HUDEP-2 (cell line): ENCODE measurements at regions not wholly inside any gene's neighbourhood (a gene's known extent, or its start where the extent isn't known, plus 50 kb on each side); places are given as distances from the start of the nearest gene placed in this dataset.
"Not testable (repeated sequence)": the region's sequence is repeated elsewhere in the genome, so short reads cannot be mapped to it uniquely, and the experiment has no call there.

ENCODE experiments used
- DNase-seq, 76 experiments: peaks; one replicate each; lab custom pipeline; 2025; ENCODE audit not compliant: unreplicated experiment in 76 of 76; lab: John Stamatoyannopoulos, UW

DNA sequence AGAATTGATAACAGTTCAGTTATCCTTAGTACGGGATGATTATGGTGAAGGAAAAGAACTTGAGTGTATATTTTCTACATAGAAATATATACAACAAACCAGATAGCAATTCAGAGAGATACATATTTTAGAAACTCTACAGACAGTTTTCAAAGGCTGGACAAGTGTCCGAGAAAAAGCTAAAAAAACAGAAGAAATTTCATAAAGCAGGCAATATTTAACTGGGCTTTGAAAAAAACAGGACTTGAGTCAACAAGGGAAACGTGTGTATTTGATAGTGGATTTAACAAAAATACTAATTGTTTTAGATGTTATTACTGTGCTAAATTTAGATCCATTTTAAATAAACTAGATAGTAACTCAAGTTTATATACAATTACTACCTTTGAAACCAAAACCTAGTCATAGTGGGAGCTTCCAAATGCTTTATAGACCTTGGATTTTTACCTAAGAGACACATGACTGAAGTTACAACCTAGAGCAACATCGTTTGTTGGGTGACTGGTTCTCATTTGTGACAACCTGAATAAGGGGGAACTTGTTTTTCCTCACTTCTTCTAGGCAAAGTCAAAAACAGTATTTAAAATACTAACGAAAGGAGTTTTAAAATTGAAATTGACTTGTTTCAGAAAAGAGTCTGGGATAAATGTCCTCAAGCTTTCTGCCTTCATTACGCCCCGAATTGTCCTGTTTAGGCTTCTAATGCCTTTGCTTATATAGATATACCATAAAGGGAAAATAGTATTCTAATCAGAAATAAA, 116.7 kb upstream of the PRSS16 start:
- DNase-seq: peak in 2 of 76 experiments; percentile 33 to 38

DNA sequence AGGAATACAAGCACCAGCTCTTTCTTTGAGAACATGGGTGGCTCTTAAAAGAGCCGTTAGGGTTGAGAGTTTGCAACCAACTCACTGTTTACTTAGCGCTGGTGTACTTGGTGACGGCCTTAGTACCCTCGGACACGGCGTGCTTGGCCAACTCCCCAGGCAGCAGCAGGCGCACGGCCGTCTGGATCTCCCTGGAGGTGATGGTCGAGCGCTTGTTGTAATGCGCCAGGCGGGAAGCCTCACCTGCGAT, 115.3 kb upstream of the PRSS16 start:
- DNase-seq: peak in 7 of 76 experiments; percentile 89 to 97 (median 96)

DNA sequence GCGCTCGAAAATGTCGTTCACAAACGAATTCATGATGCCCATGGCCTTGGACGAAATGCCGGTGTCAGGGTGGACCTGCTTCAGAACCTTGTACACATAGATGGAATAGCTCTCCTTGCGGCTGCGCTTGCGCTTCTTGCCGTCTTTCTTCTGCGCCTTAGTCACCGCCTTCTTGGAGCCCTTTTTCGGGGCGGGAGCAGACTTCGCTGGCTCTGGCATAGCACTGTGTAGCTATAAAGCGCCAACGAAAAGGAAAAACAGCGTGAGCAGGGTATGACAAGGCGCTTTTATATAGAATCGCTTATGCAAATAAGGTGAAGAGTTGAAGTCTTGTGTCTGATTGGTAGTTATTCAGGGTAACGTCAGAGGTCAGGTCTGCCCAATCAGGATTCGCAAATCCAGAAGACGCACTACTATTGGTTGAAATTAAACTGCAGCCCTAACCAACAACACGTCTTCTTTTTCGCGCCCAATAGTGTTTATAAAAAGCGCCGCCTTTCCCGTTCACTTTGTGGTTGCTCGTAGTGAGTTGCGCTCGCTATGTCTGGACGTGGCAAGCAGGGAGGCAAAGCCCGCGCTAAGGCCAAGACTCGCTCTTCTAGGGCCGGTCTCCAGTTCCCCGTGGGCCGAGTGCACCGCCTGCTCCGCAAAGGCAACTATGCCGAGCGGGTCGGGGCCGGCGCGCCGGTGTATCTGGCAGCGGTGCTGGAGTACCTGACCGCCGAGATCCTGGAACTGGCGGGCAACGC, 114.8 kb upstream of the PRSS16 start:
- DNase-seq: peak; percentile 87 to 100 (median 99)

DNA sequence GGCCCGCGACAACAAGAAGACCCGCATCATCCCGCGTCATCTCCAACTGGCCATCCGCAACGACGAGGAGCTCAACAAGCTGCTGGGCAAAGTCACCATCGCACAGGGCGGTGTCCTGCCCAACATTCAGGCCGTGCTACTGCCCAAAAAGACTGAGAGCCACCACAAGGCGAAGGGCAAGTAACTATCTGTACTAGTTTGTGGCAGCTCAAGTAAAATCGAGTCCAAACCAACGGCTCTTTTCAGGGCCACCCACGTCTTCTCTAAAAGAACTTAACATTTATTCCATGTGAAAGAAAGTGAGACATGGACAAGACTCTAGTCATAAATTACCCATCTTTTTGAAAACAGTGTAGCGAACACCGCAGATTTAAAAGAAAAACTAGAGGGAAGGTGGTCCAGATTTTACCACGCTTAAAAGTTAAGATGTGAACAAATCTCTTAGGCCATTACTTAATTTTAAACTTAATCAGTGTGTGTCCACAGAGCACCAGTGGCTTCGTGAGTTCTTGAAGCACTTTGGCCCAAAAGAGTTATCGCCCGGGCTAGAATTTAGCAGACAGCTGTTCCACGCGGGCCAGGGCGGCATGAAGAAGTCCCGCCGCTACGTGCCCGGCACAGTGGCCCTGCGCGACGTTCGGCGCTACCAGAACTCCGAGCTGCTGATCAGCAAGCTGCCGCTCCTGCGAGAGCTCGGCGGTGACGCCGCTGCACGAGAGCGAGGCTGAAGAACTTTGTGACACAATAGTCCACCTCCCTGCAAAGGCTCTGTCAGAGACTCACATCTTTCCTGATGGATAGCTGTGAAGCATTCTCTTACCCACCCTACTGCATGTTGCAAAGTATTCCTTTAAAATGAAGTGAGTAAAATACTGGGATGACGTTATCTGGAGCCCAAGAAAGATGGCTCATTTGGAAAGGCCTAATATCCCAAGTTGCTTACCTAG, 113.9 kb upstream of the PRSS16 start:
- peak in 69 of 76 experiments; percentile 58 to 94 (median 81) for DNase-seq

DNA sequence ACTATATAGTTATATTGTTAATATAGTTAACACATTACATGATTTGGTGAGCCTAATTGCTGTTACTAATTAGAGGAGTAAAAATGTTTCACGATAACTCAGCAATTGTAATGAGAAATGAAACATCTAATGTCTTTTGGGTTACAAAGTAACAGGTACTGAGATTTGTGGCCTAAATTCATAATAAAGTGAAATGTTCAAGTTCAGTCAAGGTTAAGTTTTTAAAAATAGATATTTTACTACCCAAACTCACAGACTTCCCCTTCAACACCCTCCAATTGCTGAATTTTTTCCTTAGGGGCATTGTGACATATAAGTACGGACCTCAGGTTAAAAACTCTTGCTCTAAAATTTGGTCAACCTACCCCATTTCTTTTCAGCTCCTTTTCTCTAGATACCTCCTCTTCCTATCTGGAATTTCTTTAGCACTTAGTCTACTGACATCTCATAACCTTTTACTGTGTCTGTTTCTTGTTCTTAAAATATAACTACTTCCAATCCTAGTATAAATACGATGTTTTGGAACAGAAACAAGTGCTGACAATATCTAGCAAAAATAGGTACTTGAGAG, 112.3 kb upstream of the PRSS16 start:
- DNase-seq: no peak

DNA sequence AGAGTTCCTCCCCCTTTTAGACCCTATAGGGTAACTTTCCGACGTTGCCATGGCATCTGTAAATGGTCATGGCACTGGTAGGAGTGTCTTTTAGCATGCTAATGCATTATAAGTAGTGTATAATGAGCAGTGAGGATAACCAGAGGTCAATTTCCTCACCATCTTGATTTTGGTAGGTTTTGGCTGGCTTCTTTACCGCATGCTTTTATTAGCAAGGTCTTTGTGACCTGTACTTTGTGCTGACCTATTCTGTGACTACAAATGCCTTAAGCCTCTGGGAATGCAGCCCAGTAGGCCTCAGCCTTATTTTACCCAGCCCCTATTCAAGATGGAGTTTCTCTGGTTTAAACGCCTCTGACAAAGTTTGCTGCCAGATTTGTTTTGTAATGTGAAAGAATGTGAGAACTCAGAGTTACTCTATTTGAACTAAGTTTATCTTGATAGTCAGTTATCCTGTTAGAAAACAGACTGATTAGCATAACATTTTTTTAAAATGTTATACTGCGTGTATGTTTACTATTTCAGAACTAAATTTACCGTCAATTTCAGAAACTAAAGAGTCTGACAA, 111.3 kb upstream of the PRSS16 start:
- no peak for DNase-seq

DNA sequence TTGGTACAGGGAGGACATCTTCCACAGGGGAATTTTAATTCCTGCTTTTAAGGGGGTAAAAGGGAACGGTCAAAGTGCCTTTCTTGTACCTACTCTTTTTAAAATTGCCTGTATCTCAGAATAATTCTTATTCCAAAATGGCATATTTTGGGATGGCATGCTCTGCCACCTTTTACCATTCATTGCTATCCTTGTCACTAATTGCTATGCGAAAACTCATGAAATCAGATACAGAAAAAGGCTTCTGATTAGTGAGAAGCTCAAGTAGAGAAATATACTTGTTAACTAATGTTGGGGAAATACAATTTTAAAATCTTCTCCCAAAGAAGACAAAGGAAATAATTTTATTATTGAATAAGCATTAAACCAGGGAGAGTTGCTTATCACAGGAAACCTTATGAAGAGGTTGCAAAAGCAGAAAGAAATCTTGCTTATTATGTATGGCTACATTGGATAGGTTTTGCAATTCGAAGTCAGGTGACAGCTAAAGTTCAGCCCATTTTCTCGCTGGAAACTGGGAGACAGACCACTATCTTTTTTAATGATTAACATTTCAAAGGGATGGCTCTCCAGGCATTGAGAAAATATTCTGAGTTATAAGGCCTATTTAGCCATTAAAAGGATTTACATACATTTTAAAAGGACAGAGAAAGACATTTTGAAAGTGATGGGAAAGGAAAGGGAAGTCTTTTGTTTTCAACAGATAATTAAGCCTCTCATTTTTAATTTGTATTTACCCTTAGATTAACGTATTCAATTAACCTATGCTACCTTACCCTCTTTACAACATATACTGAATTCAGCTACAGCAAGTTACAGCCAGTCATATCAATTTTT, 110.3 kb upstream of the PRSS16 start:
- peak in 5 of 76 experiments; percentile 21 to 53 (median 43) for DNase-seq

DNA sequence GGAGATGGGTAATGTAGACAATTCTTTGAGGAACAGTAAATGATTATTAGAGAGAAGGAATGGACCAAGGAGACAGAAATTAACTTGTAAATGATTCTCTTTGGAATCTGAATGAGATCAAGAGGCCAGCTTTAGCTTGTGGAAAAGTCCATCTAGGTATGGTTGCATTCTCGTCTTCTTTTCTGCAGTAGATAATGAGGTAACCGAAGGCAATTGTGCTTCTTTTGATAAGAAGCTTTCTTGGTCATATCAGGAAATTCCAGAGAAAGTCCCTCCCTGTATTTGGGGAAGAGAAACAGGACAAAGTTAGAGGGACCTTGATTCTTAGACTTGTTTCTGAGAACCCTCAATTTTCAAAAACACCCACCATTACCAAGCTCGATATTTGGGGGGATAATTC, 109.1 kb upstream of the PRSS16 start:
- peak in 25 of 76 experiments; percentile 33 to 80 (median 61) for DNase-seq

DNA sequence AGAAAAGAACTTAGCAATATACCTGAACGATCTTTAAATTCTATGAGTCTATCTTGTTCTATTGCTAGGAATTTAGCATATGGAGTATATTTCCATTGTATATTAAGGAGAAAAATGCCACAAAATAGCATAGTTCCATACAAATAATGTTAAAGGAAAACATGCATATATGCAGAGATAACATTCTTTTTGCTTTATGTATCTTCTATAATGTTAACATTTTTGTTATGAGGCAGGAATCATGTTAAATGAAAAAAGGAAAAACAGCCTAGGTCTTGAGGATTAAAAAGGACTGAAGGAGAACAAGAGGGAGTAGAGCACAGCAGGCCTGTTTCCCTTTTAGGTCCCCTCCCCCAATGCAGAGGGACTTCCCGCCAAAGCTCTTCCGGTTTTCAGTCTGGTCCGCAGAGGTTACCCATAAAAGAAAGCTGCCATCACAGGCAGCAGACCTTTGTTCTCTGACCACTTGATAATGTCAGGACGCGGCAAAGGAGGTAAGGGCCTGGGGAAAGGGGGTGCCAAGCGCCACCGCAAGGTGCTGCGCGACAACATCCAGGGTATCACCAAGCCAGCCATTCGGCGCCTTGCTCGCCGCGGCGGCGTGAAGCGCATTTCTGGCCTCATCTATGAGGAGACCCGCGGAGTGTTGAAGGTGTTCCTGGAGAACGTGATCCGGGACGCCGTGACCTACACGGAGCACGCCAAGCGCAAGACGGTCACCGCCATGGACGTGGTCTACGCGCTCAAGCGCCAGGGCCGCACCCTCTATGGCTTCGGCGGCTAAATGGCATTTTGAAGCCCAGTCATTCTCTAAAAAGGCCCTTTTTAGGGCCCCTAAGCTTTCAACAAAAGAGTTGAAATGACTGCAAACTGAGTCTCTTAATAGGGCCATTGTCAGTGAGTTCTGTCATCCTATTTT, 108.4 kb upstream of the PRSS16 start:
- DNase-seq: peak in 75 of 76 experiments; percentile 48 to 97 (median 90)

DNA sequence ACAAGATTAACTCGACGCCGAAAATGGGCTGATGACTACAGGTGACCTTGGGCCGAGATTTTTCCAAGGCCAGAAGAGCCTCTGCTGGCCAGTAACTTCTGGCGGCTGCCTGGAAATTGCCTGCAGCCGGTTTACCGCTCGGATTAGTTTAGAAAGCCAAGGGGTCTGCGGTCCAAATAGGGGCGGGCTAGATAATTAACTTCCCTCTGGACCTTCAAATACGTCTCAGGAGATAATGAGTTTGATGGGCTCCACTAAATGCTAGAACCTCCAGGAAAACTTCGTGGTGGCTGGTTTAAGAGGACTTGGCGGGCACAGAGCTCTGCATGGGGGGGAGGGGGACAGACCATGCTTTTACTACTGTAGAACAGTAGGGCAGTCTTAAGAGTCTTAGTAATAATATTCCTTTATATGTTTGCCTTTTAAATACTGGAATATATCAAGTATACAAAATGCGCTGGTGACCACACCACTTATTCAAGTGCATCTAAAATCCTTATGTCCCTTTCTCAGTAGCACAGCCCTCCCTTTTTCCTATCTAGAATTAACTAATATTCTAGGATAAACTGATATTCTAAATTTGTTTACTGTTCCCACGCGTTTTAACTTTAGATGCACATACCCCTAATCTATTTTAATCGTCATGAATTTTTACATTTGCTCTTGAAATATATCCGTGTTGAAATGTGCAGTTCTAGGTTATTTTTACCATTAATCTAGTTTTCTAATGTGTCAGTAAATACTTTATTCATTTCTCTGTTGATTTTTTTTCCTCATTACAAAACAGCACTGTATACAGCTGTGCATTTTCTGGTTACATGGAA, 107.5 kb upstream of the PRSS16 start:
- DNase-seq: peak in 51 of 76 experiments; percentile 37 to 88 (median 69)

DNA sequence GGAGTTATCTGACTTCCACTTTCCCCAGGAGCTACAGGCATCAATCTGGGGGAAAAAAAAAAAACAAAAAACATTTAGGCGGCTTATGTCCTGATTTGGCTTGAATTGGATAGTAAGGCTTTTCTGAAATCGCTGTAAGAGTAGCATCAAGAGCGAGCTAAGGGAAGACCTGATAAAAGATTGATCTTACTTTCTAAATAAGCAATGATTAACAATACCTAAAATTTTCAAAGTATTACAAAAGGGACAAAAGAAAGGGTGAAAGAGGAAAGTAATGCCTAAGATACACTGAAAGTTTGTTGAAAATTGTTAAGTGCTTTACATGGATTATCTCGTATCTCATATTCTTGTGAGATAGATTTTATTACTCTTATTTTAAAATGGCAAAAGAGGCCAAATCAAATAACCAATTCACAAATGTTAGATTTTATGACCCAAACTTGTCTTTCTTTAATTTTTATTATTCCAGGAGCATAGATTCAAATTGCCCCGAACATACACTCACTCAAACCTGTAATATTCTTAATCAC, 106.4 kb upstream of the PRSS16 start:
- DNase-seq: peak in 1 of 76 experiments; percentile 35

DNA sequence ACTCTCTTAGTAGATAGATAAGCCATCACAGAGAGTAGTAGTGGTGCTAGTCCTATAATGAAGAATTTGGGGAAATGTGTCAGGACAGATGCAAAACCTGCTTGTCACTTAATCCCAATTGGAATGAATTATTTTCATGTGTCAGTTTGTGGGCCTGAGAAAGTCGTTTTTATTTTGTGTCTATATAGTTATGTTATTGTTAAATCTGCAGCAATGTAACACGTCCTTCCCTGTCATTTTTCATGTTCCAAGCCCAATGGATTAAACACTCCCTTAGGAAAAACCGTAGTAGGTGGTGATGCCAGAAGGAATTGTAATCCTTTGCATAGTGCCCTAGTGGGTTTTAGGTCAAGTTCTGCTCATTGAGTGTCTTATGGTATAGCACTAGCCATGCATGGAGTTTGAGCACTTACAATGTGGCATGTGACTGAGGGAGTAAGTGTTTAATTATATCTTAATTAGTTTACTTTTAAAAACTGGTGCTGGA, 105.9 kb upstream of the PRSS16 start:
- DNase-seq: peak in 1 of 76 experiments; percentile 33

DNA sequence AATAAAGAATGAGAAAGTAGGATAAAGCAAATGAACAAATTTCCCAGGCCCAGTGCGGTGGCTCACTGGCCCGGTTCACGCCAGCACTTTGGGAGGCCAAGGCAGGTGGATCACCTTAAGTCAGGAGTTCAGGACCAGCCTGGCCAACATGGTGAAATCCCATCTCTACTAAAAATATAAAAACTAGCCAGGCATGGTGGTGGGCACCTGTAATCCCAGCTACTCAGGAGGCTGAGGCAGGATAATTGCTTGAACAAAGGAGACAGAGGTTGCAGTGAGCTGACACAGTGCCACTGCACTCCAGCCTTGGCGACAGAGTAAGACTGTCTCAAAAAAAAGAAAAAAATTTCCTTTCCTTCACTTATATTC, 104.5 kb upstream of the PRSS16 start:
- DNase-seq: not testable (repeated sequence)

DNA sequence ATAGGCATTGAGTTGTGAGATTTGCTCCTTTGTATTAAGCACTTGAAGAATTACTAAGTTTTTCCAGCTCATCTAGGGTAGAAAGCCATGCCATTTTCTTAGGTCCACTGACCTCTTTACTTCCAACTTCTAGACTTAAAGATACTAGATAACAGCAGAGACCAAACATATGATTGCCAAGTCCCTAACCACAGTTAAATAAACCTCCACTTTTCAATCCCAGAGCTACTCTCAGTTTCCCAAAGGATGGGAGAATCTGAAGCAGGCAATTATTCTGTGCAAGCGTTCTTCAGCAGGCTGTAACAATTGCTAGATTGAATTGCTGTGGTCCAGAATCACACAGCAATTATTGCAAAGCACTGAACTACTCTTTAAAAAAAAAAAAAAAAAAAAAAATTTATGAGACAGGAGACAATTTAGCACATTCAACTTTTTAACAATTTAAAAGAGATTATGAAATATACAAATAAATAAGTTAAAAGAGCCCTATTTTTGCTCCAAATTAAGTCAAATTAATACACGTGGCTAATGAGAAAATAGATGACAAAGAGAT, 104.0 kb upstream of the PRSS16 start:
- DNase-seq: peak in 2 of 76 experiments; percentile 15 to 22

DNA sequence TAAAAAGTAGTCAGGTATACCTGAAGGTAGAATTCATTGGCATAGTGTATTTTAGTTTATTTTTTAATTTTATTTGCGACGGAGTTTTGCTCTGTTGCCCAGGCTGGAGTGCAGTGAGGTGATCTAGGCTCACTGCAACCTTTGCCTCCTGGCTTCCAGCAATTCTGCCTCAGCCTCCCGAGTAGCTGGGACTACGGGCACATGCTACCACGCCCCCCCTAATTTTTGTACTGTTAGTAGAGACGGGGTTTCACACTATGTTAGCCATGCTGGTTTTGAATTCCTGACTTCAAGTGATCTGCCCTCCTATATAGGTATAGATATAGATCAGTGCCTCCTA, 102.8 kb upstream of the PRSS16 start:
- DNase-seq: peak in 28 of 76 experiments; percentile 20 to 76 (median 43)

DNA sequence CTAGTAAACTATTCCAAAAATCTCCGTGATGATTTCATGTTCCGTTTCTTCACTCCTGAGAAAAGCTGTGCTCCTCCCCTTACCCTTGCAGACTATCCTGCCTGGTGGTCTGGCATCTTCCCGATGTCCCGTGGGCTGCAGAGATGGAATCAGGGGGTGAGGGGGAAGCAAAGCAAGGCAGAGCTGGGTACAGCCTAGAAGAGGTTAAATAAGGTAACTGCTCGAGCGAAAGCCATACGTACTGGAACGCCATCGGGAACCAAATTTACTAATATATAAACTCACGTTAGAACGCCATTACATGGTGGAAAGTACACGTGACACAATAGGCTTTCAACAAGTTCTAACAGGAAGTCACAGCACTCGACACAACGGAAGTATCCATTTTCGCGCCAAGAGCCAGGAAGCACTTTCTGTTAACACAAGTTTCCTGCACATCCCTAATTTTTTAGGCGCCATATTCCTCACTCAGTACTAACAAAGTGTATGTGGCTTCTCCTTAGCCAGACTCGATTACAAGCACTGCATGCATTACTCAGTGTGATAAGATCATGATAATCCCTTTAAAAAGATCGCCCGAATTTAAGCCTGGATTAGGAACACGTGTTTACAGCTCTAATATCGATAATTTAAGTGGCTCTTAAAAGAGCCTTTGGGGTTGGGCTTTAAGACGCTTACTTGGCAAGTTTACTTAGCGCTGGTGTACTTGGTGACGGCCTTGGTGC, 101.6 kb upstream of the PRSS16 start:
- peak in 72 of 76 experiments; percentile 55 to 97 (median 86) for DNase-seq

DNA sequence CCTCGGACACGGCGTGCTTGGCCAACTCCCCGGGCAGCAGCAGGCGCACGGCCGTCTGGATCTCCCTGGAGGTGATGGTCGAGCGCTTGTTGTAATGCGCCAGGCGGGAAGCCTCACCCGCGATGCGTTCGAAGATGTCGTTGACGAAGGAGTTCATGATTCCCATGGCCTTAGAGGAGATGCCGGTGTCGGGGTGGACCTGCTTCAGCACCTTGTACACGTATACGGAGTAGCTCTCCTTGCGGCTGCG, 101.1 kb upstream of the PRSS16 start:
- DNase-seq: not testable (repeated sequence)
